ENCODE measurements at regions not wholly inside any gene's neighbourhood (a gene's known extent, or its start where the extent isn't known, plus 50 kb on each side); places are given as distances from the start of the nearest gene placed in this dataset.

DNA sequence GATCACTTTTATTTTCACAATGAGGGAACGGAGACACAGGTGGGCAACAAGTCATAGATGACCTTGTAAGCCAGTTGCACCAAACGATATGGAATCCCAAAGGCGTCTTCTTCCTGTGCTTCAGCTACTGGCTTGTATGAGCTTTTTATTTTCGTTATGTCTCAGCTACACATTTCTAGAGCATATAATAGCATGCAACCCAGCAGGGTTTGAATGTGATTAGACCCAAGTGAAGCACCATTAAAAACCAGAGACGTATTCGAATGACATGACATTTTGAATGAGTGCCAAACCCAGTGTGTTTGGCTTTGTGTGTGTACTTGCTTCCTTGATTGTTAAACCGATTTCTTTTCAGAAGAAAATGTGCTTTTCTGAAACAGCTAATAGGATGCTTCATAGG, 963.2 kb upstream of the CELF2 start:
- no peaks in the 10 kb centered on the region for H3K4me1 Mint-ChIP-seq (ENCODE audit: low read depth)
- no peaks in the 10 kb centered on the region for H3K9me3 ChIP-seq (ENCODE audit: control insufficient read depth in 1 of 2, insufficient read depth in 1 of 2, low read length in 2 of 2)
- no peak for ATAC-seq (ENCODE audit: poor library complexity)
- no peak overlapping the region for H3K27ac ChIP-seq (ENCODE audit: low read depth in 1 of 2, low read length in 2 of 2)
- H3K27me3 Mint-ChIP-seq = peaks cover 25% of the 10 kb centered on the region
- CTCF ChIA-PET = no interaction called here
- no peaks in the 10 kb centered on the region for H3K4me1 ChIP-seq (ENCODE audit: insufficient read depth, low read length)
- H3K27me3 ChIP-seq (ENCODE audit: control insufficient read depth in 1 of 2, insufficient read depth in 2 of 2, low read length in 2 of 2) = no peaks in the 10 kb centered on the region
- no peaks in the 10 kb centered on the region for H3K36me3 ChIP-seq (ENCODE audit: insufficient read depth, low read length)
- no peak overlapping the region for H3K27ac Mint-ChIP-seq
- H3K9me3 Mint-ChIP-seq = no peaks in the 10 kb centered on the region
- no peaks in the 10 kb centered on the region for H3K36me3 Mint-ChIP-seq (ENCODE audit: low read depth)
- TF ChIP-seq, protein P1, sequence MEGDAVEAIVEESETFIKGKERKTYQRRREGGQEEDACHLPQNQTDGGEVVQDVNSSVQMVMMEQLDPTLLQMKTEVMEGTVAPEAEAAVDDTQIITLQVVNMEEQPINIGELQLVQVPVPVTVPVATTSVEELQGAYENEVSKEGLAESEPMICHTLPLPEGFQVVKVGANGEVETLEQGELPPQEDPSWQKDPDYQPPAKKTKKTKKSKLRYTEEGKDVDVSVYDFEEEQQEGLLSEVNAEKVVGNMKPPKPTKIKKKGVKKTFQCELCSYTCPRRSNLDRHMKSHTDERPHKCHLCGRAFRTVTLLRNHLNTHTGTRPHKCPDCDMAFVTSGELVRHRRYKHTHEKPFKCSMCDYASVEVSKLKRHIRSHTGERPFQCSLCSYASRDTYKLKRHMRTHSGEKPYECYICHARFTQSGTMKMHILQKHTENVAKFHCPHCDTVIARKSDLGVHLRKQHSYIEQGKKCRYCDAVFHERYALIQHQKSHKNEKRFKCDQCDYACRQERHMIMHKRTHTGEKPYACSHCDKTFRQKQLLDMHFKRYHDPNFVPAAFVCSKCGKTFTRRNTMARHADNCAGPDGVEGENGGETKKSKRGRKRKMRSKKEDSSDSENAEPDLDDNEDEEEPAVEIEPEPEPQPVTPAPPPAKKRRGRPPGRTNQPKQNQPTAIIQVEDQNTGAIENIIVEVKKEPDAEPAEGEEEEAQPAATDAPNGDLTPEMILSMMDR (IDR thresholded peaks at IDR 0.05) = no peak
- intact Hi-C loops (cut with DNase I, micrococcal nuclease) = no loop called here
- H3K4me3 ChIP-seq (ENCODE audit: low read length) = no peak overlapping the region
- no peak for DNase-seq
- POLR2A ChIA-PET = no interaction called here
- H3K4me3 Mint-ChIP-seq = no peak overlapping the region

DNA sequence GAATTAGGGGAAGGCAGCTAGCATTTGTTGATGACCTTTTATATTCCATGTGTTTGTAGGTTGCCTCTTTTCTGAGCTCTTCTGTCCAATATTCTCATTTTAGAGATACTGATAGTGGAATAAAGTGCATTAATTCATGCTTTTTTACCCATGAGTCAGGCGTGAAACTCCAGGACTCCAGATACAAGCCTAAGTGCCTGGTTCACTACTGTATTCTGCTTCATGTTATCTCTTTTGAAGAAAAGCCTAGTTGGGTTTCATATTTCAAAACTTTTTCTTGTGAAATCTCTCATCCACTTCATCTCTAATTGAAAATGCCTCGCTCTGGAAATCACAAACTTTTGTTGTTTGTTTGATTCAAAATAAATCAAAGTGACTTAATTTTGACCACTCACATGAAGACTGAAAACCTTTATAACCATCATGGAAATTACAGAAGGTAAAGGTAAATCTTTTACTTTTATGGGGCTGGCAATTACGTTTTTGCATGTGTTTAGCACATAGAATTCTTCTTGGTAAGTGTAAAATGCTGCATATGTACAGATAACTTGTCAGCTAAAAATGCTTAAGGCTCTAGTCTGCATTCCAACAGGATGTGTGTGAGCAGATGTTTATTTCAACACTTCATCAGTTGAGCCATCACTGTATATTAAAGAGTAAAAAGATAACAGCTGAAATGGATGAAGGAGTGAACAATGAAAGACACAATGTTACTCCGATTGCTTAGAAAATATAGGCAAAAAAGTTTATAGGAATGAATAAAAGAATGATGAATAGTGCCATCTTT, 961.8 kb upstream of the CELF2 start:
- no peaks in the 10 kb centered on the region for H3K27me3 ChIP-seq (ENCODE audit: control insufficient read depth in 1 of 2, insufficient read depth in 2 of 2, low read length in 2 of 2)
- Mint-ChIP-seq H3K27ac (no peak overlapping the region), H3K9me3 (no peaks in the 10 kb centered on the region), H3K4me1 (ENCODE audit: low read depth) (no peaks in the 10 kb centered on the region), H3K27me3 (peaks cover 23% of the 10 kb centered on the region), H3K4me3 (no peak overlapping the region), H3K36me3 (ENCODE audit: low read depth) (no peaks in the 10 kb centered on the region)
- no peaks in the 10 kb centered on the region for H3K36me3 ChIP-seq (ENCODE audit: insufficient read depth, low read length)
- TF ChIP-seq, protein P1 (IDR thresholded peaks at IDR 0.05) = no peak
- H3K27ac ChIP-seq (ENCODE audit: low read depth in 1 of 2, low read length in 2 of 2) = no peak overlapping the region
- intact Hi-C loops (cut with DNase I, micrococcal nuclease) = no loop called here
- H3K4me3 ChIP-seq (ENCODE audit: low read length) = no peak overlapping the region
- H3K4me1 ChIP-seq (ENCODE audit: insufficient read depth, low read length) = no peaks in the 10 kb centered on the region
- no peak for DNase-seq
- no peaks in the 10 kb centered on the region for H3K9me3 ChIP-seq (ENCODE audit: control insufficient read depth in 1 of 2, insufficient read depth in 1 of 2, low read length in 2 of 2)
- CTCF ChIA-PET = no interaction called here
- POLR2A ChIA-PET = no interaction called here
- no peak for ATAC-seq (ENCODE audit: poor library complexity)

DNA sequence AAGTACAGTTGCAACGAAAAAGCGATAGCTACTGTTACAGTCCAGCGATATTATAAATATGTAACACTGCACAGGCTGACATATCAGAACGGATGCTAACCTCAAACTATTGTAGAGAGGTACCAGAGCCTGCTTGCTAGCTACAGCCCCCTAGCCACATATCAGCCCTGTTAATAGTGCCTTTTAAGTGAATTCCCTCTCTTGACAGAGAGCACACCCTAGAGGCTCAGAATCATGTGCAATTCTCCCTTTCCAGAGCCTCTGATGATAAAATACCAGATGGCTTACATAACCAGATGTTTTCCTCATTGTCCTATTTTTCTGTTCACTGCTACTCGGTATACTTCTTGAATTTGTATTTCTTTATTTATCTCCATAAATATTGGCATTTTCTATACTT, 960.7 kb upstream of the CELF2 start:
- DNase-seq (no peak), ATAC-seq (ENCODE audit: poor library complexity) (no peak)
- Histone ChIP-seq H3K4me1 (ENCODE audit: insufficient read depth, low read length) (no peaks in the 10 kb centered on the region), H3K4me3 (ENCODE audit: low read length) (no peak overlapping the region), H3K27ac (ENCODE audit: low read depth in 1 of 2, low read length in 2 of 2) (no peak overlapping the region), H3K36me3 (ENCODE audit: insufficient read depth, low read length) (no peaks in the 10 kb centered on the region), H3K27me3 (ENCODE audit: control insufficient read depth in 1 of 2, insufficient read depth in 2 of 2, low read length in 2 of 2) (no peaks in the 10 kb centered on the region), H3K9me3 (ENCODE audit: control insufficient read depth in 1 of 2, insufficient read depth in 1 of 2, low read length in 2 of 2) (no peaks in the 10 kb centered on the region)
- CTCF ChIA-PET = no interaction called here
- Mint-ChIP-seq H3K4me3 (no peak overlapping the region), H3K27ac (no peak overlapping the region), H3K27me3 (peaks cover 21% of the 10 kb centered on the region), H3K9me3 (no peaks in the 10 kb centered on the region), H3K4me1 (ENCODE audit: low read depth) (no peaks in the 10 kb centered on the region), H3K36me3 (ENCODE audit: low read depth) (no peaks in the 10 kb centered on the region)
- intact Hi-C loops (cut with DNase I, micrococcal nuclease) = no loop called here
- TF ChIP-seq, protein P1 (IDR thresholded peaks at IDR 0.05) = no peak
- POLR2A ChIA-PET = no interaction called here

Measured in CD4-positive, alpha-beta T cell (primary cell).